SK-N-SH treated with all-trans-retinoic acid at 6 μM for 48 hours (cell line): ENCODE measurements at regions not wholly inside any gene's neighbourhood (a gene's known extent, or its start where the extent isn't known, plus 50 kb on each side); places are given as distances from the start of the nearest gene placed in this dataset.
A peak's percentile ranks its signal among the peaks of the same experiment; 100 is the strongest.

ENCODE experiments used
- ARNTL ChIP-seq: fragments of 450-650 bp; formaldehyde crosslinking; IDR thresholded peaks from 2 replicates; pipeline ENCODE4 v1.5.0; 2020; ENCODE audit warnings: low read depth, mild to moderate bottlenecking, moderate library complexity, borderline replicate concordance
- OSR1 ChIP-seq: fragments of 250-450 bp; sonication (Bioruptor Pico); IDR thresholded peaks from 2 replicates; pipeline ENCODE4 v1.8.0; 2022; ENCODE audit warnings: moderate library complexity, mild to moderate bottlenecking, inconsistent platforms
- PPARA ChIP-seq: fragments of 250-450 bp; sonication (Bioruptor Pico); IDR thresholded peaks from 2 replicates; pipeline ENCODE4 v1.5.0; 2020; ENCODE audit warnings: mild to moderate bottlenecking, borderline replicate concordance
- SNAI2 ChIP-seq: fragments of 250-450 bp; sonication (Bioruptor Pico); IDR thresholded peaks from 2 replicates; pipeline ENCODE4 v1.5.0; 2020; ENCODE audit warnings: mild to moderate bottlenecking, moderate library complexity
- TCF4 ChIP-seq: fragments of 250-450 bp; sonication (Bioruptor Pico); IDR thresholded peaks from 2 replicates; pipeline ENCODE4 v1.8.0; 2021; ENCODE audit warnings: mild to moderate bottlenecking, moderate library complexity, borderline replicate concordance
- ZFP30 ChIP-seq: fragments of 450-650 bp; formaldehyde crosslinking; IDR thresholded peaks from 2 replicates; pipeline ENCODE4 v1.5.0; 2022; ENCODE audit warnings: mild to moderate bottlenecking, moderate library complexity
- ZNF70 ChIP-seq: fragments of 450-650 bp; formaldehyde crosslinking; IDR thresholded peaks from 2 replicates; pipeline ENCODE4 v1.5.0; 2020; ENCODE audit warnings: mild to moderate bottlenecking, moderate library complexity
- TF ChIP-seq, protein P1 (sequence below): fragments of 250-450 bp; sonication (Bioruptor Pico); IDR thresholded peaks from 2 replicates; pipeline ENCODE4 v1.8.0; 2021; ENCODE audit warnings: low read depth, mild to moderate bottlenecking, moderate library complexity, borderline replicate concordance
- TF ChIP-seq, protein P2 (sequence below): fragments of 250-450 bp; sonication (Bioruptor Pico); IDR thresholded peaks from 2 replicates; pipeline ENCODE4 v1.5.1; 2020; ENCODE audit warnings: low read depth, mild to moderate bottlenecking, moderate library complexity

DNA sequence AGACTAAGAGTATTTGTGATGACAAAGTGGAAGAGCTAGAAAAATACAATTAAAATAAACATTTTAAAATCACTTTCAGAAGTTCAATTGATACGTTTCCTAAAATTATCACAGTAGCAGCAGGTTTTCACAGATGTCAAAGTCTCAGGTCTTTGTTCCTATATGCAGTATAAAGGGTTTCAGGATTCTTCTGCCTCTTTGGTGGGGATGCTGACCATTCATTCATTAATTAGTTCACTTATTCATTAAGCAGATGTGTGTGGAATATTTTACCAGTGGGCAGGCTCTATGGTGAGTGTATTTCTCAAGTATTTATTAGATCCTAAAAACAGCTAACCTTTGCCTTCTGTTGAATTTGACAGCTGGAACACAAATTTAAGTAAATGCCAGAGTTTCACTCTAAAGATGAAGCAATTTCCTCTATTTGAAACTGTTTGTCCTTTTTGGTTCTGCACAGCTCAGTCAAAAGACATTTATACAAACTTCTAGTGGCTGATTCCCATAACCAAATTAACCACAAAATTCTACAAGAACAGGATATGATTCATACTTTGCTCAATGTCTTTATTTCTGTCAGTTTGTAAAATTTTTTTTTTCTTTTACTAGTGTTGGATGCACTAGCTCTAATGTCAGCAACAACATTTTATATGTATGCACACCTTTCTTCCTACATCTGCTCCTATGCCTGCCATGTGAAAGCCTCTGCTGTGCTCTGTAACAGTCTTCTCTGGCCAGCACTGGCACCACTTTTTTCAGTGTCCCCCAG lies 75.9 kb upstream of the PRR16 start:
- TF ChIP-seq, protein P1, sequence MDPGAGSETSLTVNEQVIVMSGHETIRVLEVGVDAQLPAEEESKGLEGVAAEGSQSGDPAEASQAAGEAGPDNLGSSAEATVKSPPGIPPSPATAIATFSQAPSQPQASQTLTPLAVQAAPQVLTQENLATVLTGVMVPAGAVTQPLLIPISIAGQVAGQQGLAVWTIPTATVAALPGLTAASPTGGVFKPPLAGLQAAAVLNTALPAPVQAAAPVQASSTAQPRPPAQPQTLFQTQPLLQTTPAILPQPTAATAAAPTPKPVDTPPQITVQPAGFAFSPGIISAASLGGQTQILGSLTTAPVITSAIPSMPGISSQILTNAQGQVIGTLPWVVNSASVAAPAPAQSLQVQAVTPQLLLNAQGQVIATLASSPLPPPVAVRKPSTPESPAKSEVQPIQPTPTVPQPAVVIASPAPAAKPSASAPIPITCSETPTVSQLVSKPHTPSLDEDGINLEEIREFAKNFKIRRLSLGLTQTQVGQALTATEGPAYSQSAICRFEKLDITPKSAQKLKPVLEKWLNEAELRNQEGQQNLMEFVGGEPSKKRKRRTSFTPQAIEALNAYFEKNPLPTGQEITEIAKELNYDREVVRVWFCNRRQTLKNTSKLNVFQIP (CRISPR knock-in tag) = 0 out of 2 replicates have a peak, but pooled peaks have one; percentile 40
- TF ChIP-seq ZNF70 (no peak), SNAI2 (no peak), ZFP30 (CRISPR knock-in tag) (no peak), TCF4 (CRISPR knock-in tag) (no peak), PPARA (CRISPR knock-in tag) (no peak), OSR1 (CRISPR knock-in tag) (no peak), ARNTL (no peak)
- TF ChIP-seq, protein P2, sequence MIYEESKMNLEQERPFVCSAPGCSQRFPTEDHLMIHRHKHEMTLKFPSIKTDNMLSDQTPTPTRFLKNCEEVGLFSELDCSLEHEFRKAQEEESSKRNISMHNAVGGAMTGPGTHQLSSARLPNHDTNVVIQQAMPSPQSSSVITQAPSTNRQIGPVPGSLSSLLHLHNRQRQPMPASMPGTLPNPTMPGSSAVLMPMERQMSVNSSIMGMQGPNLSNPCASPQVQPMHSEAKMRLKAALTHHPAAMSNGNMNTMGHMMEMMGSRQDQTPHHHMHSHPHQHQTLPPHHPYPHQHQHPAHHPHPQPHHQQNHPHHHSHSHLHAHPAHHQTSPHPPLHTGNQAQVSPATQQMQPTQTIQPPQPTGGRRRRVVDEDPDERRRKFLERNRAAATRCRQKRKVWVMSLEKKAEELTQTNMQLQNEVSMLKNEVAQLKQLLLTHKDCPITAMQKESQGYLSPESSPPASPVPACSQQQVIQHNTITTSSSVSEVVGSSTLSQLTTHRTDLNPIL (CRISPR knock-in tag) = no peak
